ENCODE measurements at regions not wholly inside any gene's neighbourhood (a gene's known extent, or its start where the extent isn't known, plus 50 kb on each side); places are given as distances from the start of the nearest gene placed in this dataset.

DNA sequence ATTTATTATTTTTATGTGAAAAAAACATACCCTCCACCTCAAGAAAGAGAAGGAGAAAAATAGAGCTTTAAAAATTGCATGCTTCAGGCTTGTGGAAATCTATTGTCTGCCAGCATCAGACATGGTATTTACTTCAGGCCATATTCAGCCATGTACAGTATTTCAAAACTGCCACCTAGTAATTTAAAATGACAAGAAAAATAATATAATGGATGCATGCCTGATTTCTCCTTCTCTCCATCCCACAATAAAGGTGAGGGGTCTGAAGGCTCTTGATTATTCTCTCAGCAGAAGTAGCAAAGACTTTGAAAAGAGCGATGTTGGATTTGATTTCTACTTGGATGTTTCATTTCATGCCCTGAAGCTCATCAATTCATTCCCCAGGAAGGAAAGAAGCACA lies 250.7 kb downstream of the TBC1D4 start:
- DNase-seq, result no peak

DNA sequence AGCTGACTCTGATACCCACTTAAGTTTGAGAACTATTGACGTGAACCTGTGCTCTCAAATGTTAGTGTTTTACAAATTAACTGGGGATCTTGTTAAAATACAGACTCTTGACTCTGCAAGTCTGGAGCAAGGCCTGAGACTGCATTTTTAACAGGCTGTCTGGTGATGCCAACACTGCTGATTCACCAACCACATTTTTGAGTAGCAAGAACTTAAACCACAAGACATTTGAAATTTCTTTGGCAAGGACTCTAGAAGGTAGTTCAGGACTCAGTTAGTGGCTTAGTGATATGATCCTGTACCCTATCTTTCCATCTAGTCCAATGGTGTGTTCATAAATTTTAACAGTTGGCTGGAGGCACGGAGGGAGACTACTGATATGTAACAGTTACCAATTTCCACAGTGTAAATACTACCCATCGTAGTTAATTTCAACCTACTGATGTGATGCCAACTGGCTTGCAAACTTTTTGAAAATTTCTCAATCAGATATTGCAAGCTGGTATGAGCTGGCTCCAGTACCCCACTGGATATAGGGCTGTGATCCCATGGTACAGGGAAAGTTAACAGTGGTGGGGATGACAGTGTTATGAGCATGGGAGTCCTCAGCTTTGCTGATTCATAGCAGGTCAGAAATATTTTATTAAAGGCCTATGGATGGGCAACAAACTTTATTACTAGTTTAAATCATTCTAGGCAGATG lies 255.1 kb downstream of the TBC1D4 start:
- DNase-seq, result no peak

DNA sequence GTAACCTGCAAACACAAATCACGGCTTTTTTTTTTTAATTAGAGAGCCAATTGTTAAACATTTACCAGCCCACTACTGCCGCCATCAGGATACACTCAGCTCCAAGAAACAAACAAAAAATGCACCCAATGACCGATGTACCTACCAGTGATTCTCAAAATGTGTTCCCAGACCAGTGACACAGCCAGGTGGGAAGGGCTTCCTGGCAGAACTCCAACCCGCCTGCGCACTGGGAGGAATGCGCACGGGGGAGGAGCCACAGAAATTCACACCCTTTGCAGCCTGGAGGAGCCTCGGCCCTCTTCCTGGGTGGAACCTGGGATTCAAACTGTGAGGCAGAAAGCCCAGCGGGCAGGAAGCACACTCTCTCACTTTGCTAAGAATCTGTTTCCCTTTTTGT lies 255.9 kb downstream of the TBC1D4 start:
- DNase-seq, result no peak

DNA sequence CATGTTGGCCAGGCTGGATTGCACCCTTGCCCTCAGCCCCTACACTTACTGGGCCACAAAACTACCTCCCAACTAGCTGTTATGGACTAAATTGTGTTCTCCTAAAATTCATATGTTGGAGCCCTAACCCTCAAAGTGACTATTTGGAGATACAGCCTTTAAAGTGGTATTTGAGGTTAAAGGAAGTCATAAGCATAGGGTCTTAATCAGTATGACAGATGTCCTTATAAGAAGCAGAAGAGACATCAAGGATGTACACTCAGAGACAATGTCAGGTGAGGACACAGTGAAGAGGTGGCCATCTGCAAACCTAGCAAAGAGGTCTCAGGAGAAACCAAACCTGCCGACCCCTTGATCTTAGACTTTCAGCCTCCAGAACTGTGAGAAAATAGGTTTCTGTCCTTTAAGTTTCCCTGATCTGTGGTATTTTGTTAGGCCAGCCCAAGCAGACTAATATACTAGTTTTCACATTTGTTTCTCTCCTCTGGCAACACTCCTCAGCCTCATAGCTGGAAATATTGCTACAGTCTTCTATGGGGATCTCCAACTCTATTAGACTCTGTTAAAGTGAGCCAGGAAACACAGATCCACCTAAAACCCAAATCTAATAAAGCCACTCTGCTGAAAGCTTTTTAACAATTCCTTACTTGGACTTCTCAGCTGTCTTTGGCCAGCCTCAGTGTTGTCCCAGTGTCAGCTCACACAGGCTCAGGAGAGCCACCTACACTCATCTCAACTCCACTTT lies 256.5 kb downstream of the TBC1D4 start:
- no peak for DNase-seq

DNA sequence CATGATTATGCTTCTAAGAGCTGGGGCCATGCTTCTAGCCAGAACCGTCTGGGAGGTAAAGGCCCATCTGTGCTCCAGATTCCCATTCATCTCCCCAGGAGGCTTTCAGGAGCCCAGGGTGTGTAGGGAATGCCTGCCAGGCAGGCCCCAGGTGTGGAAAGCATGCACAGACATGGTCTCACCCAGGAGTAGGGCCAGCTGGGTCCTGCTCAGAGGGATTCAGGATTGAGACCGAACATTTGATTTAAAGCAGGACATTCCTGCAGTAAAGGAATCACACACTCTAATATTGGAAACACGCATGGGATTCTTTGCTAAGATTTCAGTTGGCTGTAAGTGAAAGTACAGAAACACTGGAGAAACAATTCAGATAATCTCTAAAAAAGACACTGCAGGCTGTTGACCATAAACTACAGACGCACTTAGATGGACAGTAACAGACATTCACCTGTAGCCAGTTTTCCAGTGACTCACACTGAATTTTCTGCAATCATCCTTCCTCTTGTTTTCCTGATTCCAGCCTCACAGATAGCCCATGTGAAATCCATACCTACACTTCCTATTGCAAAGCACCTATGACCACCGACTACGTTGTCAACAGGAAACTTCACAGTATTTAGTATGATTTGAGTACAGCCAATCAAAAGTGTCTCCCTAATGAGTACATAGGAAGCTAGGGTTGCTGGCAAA lies 257.8 kb downstream of the TBC1D4 start:
- DNase-seq, result peak; percentile 81

DNA sequence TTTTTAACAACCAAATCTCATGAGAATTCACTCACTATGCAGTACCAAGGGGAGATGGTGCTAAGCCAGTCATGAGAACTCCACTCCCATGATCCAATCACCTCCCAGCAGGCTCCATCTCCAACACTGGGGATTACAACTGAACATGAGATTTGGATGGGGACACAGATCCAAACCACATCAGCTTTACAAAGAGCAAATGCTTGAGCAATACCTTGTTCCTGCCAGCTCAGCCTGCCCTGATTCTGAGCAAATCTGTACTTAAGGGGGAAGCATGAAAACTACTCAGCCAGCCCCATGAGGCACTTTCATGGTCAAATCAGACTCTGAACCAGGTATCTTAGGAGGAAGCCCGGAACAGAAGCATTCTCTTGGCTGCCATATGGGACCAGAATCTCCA lies 259.9 kb downstream of the TBC1D4 start:
- DNase-seq, result no peak

DNA sequence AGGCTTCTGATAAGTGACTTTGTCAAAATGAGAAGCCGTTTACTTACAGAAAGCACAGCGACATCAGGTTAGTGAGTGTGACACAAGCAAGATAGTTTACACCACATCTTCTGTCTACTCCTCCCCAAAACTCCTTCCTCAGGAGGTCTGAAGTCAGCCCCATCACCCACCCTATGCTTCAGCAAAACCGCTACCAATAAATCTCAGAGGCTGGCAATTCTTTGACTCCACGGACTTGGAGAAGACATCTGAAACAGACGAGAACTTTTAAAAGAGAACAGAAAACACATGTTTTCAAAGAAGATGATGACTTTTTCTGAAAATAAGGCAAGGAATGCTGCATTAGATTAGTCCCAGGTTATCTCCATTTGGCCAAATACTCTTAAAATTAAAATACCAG lies 261.1 kb downstream of the TBC1D4 start:
- DNase-seq, result no peak

DNA sequence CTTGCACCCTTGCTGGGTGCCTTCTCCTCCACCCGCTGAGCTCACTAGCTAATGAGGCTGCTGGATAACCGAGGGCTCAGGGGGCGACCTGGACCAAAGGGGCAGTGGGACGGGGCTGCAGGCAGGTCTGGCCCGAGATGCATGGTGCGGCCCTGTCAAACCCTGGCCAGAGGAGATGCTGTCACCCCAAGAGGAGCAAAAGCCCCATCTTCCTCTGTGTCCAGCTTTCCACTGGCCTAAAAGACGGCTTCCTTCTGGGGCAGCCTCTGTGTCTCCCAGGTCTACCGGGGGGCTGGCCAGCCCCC lies 261.8 kb downstream of the TBC1D4 start:
- no peak for DNase-seq

DNA sequence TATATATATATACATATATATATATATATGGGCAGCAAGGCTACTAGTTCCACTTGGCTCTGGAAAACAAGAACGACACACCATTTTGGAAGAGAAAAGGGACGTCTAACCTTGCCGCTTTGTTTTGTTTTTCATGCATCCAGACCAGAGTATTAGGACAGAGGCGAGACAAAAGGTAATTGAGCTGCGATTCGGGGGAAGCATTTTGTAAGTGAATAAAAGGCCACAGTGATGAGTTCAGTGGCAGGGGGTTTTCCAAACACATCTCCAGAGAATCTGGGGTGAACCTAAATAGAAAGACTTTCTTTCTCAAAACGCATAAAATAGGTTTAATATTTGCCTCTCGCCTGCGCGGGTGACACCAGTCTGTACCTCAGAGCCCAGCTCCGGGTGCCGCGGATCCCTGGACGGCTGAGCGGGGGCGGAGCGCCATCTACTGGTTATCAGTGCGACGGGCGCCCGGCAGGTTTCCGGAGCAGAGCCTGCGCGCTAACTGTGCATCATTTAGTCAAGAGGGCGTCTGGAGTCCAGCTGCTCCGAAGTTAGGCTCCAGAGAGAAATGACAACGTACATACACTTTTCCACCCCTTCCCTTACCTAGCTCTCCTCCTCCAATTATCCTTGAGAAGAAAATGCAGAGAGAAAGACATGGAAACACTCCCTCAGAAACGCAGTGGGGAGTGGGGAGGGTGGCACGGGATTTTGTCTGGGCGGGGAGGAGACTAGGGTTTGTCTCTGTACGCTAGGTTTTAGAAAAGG lies 262.3 kb downstream of the TBC1D4 start:
- DNase-seq, result peak; percentile 82

DNA sequence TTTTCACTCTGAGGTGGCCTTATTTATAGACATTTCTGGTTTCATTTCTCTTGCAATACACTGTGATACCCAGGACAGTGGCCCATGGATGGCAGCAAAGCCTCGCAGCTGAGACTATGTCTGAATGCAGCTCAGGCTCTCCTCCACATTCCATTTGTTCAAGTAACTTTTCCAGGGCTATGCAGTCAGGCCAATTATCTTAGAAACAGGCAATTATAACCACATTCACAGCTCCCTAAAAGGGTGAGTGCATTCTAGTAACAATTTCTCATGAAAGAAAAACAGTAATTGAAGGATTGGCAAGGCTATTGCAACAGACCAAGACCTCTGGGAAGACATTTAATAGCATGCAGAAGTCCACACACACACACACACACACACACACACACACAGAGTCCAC lies 264.0 kb downstream of the TBC1D4 start:
- DNase-seq, result no peak

DNA sequence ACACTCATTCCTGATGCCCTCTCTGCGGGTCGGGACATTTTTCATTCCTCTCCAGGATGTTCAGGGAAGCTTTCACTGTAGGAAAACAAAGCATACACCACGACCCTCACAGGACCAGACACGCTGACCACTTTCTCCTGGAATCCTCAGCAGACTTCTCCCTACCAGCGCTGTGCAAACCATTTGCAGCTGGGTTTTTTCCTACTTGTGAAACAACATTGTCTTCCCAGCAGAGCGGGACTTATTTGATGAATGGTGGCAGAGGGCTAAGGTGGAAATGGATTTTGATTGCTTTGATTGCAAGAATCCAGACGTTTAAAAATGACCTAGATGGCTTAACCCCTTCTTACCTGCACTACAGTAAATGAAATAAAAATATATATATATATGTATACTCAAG lies 265.9 kb downstream of the TBC1D4 start:
- no peak for DNase-seq

DNA sequence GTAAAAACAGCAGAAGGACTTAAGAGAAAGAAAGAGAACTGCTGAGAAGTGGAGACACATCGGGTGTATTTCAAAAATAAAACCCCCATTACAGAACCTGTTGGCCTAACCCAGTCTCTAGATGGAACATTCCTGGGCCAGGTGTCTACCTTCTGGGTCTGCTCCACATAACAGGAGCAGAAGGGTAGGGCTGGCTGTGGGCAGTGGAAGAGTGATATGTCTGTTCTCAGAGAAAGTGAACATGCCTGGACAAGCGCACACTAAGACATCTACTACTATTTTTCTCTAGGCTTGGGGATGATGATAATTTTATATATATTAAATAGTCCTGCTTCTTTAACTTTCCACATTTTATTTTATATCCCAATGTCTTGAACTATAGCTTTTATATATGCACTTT lies 267.1 kb downstream of the TBC1D4 start:
- no peak for DNase-seq

DNA sequence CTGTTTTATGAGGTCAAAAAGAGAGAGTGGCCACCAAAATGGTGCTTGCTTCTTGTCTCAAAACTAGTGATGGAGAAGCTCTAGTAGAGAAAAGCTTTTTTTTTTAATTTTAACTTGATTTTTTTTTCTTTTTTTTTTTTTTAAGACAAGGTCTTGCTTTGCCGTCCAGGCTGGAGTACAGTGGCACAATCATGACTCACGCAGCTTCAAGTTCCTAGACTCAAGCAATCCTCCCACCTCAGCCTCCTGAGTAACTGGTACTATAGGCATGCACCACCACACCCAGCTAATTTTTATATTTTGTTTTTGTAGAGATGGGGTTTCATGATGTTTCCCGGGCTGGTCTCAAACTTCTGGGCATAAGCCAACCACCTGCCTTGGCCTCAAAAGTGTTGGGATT lies 279.0 kb downstream of the TBC1D4 start:
- DNase-seq, result no peak

DNA sequence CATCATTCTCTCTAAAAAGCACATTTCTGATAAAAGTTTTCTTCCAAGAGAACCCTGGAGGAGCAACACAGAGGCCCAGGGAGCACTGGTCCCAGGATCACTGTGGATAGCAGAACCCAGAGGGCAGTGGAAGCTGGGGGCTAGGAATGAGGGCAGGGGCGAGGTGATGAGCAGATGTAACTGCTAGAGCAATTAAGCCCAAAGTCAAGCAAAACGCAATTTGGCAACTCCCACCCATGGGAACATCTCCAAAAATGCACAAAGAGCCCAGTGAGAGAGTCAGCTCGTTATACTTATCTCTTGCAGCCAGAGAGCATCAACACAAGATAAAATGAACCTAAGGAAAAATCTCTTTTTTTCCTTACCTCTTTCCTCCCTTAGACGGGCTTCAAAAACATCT lies 284.2 kb downstream of the TBC1D4 start:
- DNase-seq, result no peak

DNA sequence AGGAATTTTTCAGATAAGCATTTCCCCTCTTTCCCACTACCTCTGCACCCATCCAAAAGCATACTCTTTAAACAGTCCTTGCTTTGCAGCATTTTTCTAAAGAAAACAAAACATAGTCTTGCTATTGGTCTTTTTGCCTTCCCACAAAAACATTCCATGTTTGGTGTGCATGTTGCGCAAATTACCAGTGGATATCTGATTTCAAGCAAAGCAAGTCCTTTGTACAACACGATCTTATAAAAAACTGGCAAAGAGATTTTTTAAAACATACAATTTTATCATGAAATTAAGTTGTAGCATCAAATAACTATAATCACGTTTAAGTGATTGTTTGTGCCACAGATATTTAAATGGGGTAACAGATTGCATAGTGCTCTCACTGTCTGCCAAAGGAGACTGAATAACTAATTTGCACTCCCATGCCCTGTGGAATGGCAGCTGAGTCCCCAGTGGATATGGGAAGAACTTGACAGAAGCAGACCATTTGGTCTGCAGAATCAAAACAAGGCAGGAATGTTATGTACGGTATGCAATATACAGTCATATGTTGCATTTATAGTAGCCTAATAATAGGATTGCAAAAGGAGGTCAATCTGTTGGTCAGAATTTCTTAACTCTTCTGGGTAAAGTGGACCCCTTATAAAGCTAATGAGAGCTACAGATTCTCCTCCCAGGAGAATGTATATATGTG lies 285.7 kb downstream of the TBC1D4 start:
- peak; percentile 54 for DNase-seq

DNA sequence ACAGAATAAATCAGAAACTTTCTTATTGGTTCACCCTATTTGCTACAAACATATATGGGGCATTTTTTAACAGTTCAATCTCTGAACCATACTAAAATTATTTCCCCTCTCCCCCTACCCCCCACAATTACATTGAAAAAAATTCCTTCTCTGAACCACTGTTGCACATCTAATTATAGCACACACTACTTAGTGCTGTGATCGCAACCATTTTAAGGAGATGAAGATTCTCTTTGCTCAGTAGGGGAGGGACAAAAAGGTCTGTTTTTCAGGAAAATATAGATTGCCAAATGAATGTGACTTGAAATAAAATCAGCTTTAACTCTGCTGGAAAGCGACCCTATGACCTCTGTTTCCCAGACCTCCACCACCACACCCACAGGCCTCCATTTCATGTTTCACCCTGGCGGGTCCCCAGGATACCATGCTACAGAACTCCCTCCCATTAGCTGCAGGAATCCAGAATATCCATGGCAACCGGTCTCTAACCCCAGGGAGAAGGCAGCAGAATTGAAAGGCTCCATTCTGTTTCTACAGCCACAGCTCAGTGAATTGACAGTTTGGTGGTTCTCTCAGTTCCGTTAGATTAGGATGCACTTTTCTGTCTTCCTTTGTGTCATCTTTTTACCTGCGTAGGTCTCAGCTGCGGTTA lies 286.3 kb downstream of the TBC1D4 start:
- DNase-seq, result no peak

DNA sequence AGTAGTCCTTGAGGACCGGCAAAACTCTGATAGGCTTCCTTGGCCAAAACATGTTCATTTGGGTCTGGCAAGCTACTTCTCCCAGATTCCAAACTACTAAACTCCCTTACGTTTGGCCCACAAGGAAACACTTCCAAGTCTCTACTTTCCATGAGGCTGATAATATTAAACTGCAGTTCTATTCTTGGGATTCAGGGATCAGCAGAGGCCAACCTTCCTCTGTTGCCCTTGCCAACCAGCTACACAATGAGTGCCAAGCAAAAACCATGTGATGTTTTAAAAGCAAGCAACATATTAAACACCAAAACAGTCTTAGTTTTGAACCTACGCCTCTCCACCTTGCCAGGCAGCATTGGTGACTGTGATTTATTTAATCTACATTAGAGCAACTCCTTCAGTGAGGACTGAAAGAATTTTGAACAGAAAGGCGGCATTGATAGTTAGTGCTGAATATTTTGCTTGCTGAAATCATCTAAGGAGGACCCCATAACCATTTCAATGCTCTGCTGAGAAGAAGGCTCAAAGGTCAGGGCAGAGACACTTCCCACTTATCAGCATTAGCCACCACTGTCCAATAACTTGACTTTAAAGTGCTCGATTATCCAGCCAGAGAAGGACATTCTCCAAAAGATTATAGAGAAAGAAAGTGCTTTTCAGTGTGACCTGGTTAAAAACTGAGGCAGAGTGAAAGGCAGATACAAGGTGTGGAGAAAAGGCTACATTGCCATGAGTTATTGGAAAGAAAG lies 287.1 kb downstream of the TBC1D4 start:
- DNase-seq, result no peak

DNA sequence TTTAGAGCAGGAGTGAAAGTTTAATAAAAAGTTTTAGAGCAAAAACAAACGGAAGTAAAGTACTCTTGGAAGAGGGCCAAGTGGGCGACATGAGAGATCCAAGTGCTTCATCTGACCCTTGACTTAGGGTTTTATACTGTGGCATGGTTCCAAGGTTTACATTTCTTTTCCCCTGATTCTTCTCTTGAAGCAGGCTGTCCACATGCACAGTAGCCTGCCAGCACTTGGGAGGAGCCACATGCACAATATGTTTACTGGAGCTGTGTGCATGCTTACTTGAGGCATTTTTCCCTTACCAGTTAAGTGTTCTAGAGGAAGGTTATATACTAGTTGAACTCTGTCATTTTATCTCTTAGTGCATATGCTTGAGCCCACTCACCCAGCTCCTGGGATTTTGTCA lies 295.6 kb downstream of the TBC1D4 start:
- no peak for DNase-seq

DNA sequence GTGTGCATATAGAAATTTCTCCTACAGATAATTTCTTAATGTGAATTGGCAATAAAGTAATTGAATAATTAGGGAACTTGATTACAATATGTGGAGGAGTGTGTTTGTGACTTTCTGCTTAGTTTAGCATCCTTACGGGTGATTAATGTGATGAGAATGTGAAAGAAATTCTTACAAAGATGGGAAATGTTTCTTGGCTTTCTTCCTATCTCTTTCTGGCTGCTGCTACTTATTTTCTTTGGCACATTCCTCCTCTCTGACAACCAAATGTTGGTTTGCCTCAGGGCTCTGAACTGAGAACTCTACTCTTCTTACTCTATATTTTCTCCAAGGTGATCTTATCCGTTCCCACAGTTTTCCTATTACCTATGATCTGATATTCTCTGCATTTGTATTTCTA lies 300.1 kb downstream of the TBC1D4 start:
- no peak for DNase-seq

DNA sequence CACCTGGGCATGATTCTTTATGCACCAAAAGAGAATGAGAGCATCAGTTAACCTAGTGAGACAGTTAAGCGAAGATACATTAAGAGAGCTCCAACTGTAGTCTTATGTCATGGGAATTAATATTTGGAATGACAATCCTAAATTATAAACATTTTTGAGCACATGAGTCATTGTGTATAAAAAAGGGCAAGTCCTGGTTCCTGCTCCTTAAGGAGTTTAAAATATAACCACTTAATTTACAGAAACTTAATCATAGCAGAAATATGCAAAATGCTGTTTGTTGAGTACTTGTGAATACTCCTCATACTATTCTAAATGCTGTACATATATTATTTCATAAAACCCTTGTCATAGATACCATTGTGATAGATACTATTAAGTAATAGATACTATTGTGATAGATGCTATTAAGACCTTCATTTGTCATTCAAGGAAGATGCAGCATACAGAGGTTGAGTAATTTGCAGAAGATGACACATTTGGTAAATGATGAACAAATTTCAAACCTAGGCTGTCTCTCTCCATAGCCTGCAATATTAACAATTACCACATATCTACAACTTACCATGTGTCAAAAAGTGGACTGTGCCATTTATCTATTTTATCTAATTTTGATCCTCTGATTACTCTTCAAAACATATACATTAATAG lies 301.0 kb downstream of the TBC1D4 start:
- no peak for DNase-seq

DNA sequence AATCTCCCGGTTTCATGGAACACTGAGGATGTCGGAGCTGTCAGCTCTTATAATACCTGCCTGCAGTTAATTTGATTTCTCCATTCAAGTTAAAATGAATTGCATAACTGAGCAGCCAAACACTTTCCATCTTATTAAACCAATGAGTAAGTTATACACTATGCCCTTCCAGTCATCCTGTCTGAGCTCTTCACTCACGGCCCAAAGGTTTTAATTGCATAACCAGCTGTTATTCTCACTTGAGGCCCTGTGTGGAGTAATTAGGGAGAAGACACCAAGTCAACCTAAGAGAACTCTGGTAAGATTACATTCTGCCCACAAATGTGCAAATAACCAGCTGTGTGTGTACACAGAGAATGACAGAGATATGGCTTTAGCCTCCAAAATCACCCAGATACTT lies 303.5 kb downstream of the TBC1D4 start:
- peak; percentile 90 for DNase-seq

Data from NCI-H2171 treated with DMSO at 0.1 percent for 48 hours (cell line).